ENCODE measurements at regions not wholly inside any gene's neighbourhood (a gene's known extent, or its start where the extent isn't known, plus 50 kb on each side); places are given as distances from the start of the nearest gene placed in this dataset.

DNA sequence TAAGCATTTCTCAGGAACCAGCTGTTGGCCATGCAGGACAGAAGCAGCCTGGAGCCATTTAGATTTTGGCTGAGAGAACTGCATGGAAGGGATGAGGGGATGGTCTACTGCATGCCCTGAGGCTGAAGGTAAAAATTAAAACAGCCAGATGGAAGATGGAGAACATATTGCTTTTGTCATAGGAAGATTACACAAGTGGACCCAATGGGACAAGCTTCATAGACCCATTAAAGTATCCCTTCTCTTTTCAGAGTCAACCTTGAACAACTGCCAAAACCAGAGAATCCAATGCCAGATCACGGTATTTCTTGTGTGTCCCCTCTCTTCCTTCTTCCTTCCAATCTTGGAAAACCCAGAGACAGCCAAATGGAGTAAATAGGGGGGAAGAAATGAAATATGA is 253.4 kb downstream of the NR2F1-AS1 start:
- DNase-seq (ENCODE audit: low read depth, low spot score) = no peak
- H3K4me3 ChIP-seq (ENCODE audit: low read depth, low read length) = no peak overlapping the region
- in situ Hi-C loops (cut with HindIII; ENCODE audit: low sequenced_read_pairs) = no loop called here
- TF ChIP-seq, protein P1, sequence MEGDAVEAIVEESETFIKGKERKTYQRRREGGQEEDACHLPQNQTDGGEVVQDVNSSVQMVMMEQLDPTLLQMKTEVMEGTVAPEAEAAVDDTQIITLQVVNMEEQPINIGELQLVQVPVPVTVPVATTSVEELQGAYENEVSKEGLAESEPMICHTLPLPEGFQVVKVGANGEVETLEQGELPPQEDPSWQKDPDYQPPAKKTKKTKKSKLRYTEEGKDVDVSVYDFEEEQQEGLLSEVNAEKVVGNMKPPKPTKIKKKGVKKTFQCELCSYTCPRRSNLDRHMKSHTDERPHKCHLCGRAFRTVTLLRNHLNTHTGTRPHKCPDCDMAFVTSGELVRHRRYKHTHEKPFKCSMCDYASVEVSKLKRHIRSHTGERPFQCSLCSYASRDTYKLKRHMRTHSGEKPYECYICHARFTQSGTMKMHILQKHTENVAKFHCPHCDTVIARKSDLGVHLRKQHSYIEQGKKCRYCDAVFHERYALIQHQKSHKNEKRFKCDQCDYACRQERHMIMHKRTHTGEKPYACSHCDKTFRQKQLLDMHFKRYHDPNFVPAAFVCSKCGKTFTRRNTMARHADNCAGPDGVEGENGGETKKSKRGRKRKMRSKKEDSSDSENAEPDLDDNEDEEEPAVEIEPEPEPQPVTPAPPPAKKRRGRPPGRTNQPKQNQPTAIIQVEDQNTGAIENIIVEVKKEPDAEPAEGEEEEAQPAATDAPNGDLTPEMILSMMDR (IDR thresholded peaks at IDR 0.05; ENCODE audit: low read depth, low read length) = no peak

GRCh38 chr5:93325946-93326345 is 255.1 kb downstream of the NR2F1-AS1 start:
- no peak overlapping the region for H3K4me3 ChIP-seq (ENCODE audit: low read depth, low read length)
- DNase-seq (ENCODE audit: low read depth, low spot score) = no peak
- in situ Hi-C loops (cut with HindIII; ENCODE audit: low sequenced_read_pairs) = no loop called here
- TF ChIP-seq, protein P1 (IDR thresholded peaks at IDR 0.05; ENCODE audit: low read depth, low read length) = no peak

DNA sequence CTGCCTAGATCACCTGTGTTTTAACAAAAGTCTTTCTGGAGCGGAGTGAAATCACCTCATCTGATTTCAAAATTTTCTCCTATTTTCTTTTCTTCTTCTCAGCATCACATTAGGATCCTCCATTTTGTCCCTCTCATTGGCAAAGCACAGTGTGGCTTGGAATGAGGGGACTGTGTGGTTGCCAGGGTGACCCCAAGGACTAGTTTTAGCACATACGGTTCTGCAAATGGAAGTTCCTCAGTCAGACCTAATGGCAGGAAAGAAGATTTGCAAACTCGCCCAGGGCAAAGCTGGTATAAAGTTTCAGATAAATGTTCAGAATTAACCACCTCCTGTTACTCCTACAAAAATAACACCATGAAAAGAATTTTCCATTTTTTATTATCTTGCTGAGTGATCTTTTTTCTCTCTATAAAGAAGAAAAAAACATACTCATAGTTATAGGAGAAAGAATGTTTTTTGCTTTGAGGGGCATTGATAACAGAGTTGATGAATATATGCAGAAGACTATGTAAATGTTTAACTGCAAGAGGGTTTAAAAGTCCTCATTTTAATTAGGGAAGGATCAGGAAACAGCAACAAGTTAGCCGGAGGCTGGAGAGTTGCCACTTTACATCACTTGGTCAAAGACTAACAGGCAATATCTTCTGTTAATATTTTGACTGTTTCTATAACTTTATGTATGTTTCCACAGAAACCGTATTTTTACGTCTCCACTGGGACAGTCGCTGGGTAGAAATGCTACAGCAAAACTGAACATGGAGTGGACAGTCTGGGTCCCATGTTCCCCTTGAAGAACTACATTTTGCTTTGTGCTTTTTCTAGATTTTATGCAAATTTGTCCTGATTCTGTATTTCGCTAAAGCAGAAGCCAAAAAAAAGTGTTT is 257.8 kb downstream of the NR2F1-AS1 start:
- DNase-seq (ENCODE audit: low read depth, low spot score) = no peak
- in situ Hi-C loops (cut with HindIII; ENCODE audit: low sequenced_read_pairs) = no loop called here
- TF ChIP-seq, protein P1 (IDR thresholded peaks at IDR 0.05; ENCODE audit: low read depth, low read length) = no peak
- H3K4me3 ChIP-seq (ENCODE audit: low read depth, low read length) = no peak overlapping the region

DNA sequence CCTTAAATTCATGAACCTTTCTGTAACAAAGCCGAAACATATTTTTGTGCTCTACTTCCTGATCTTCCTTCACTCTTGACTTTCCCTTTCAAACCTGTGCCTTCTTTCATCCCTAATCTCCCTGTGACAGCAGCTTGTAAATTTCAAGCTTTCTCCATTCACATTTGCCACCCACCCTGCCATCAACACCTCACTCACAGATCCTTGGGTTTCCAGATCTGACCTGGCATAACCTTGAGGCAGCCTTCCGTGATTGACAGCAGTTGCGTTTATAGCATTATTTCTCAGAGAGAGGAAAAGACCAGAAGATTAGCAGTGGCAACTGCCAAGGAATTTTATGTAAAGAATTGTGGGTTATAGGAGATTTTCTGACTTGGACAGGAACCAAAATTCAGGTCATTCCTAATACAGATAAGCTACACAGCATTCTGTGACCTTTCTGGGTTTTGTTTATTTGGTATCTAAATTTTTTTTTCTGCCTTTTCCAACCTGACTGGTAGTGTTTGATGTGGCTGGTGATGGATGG is 260.0 kb downstream of the NR2F1-AS1 start:
- no peak for DNase-seq (ENCODE audit: low read depth, low spot score)
- TF ChIP-seq, protein P1 (IDR thresholded peaks at IDR 0.05; ENCODE audit: low read depth, low read length) = no peak
- in situ Hi-C loops (cut with HindIII; ENCODE audit: low sequenced_read_pairs) = no loop called here
- H3K4me3 ChIP-seq (ENCODE audit: low read depth, low read length) = no peak overlapping the region

DNA sequence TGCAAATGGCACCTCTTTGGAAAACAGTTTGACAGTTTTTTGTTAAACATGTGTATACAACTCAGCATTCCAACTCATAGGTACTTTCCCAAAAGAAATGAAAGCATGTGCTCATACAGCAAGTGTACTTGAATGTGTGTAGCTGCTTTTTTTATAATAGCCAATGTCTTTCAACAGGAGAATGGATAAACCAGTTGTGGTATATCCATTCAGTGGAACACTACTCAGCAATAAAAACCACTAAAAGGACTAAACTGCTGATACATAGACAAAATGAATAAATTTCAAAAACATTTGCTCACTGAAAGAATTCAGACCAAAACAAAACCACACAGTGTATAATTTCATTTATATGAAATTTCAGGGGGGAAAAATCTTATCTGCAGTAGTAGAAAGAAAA is 267.3 kb downstream of the NR2F1-AS1 start:
- TF ChIP-seq, protein P1 (IDR thresholded peaks at IDR 0.05; ENCODE audit: low read depth, low read length) = no peak
- in situ Hi-C loops (cut with HindIII; ENCODE audit: low sequenced_read_pairs) = no loop called here
- DNase-seq (ENCODE audit: low read depth, low spot score) = no peak
- H3K4me3 ChIP-seq (ENCODE audit: low read depth, low read length) = no peak overlapping the region

DNA sequence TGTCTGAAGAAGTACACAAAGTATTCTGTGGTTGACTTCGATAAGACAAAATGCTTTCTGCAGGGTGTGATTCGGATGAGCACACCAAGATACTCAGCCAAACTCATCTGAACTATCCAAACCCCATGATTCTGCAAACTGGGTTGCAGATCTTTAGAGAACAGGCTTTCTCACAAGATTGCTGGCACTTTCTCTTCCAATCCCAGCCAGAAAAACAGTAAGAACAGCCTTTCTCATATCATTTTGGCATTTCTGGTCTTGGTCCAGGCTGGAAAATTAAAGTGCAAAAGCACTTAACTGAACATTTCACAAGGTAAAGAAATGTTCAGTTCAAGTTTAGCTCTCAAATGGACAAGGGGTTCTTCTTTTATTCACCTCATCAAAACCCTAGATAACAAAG is 269.1 kb downstream of the NR2F1-AS1 start:
- H3K4me3 ChIP-seq (ENCODE audit: low read depth, low read length) = no peak overlapping the region
- in situ Hi-C loops (cut with HindIII; ENCODE audit: low sequenced_read_pairs) = no loop called here
- TF ChIP-seq, protein P1 (IDR thresholded peaks at IDR 0.05; ENCODE audit: low read depth, low read length) = no peak
- no peak for DNase-seq (ENCODE audit: low read depth, low spot score)
